GM12891 (cell line): ENCODE measurements at regions not wholly inside any gene's neighbourhood (a gene's known extent, or its start where the extent isn't known, plus 50 kb on each side); places are given as distances from the start of the nearest gene placed in this dataset.
"Not testable (repeated sequence)": the region's sequence is repeated elsewhere in the genome, so short reads cannot be mapped to it uniquely, and the experiment has no call there.

Experiments
- DNase-seq: peaks from one replicate; pipeline ENCODE4 v3.0.0; 2011; ENCODE audit warnings: low spot score; ENCODE audit not compliant: insufficient read length
- FAIRE-seq: peaks from 2 replicates; lab custom pipeline; 2011; peaks lifted over from hg19 to GRCh38; lab: Jason Lieb, UNC
- PAX5 ChIP-seq: IDR thresholded peaks from 2 replicates; pipeline ENCODE4 v1.6.1; 2011; ENCODE audit warnings: low read length, moderate library complexity, mild to moderate bottlenecking; ENCODE audit not compliant: insufficient read depth, severe bottlenecking
- POLR2A ChIP-seq: IDR thresholded peaks from 2 replicates; pipeline ENCODE4 v1.6.1; 2011; ENCODE audit warnings: low read depth, low read length, control low read depth
- POLR2AphosphoS5 ChIP-seq: IDR thresholded peaks from 2 replicates; pipeline ENCODE4 v1.6.1; 2011; ENCODE audit warnings: low read depth, low read length, control low read depth
- POU2F2 ChIP-seq: IDR thresholded peaks from 2 replicates; pipeline ENCODE4 v1.6.1; 2011; ENCODE audit warnings: low read depth, mild to moderate bottlenecking, control low read depth, low read length, moderate library complexity
- SPI1 ChIP-seq: IDR thresholded peaks from 2 replicates; pipeline ENCODE4 v1.6.1; 2011; ENCODE audit warnings: low read depth, low read length, control low read depth
- TAF1 ChIP-seq: IDR thresholded peaks from 2 replicates; pipeline ENCODE4 v1.6.1; 2011; ENCODE audit warnings: low read depth, low read length, control low read depth

DNA sequence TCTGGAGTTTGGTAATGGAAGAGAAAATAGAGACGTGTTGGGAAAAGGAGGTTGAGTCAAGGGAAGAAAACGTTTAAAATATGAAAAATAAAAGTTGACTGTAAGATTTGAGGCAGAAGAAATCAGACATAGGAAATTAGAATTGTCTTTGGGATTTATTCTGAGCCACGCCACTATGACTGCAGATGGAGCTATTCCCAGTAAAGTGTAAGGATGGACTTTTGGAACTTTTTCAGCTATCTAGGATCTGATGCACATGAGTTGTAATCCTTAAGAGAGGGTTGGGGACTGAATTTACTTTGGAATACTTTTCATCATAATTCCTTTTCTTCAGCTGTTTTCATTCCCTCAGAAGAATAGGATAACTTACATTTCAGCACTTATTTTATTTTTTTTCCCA is 336.7 kb downstream of the FAM170A start:
- DNase-seq (no peak), FAIRE-seq (no peak)
- no peak for TF ChIP-seq PAX5
- no peak for TF ChIP-seq POLR2A
- TF ChIP-seq TAF1, result no peak
- no peak for TF ChIP-seq SPI1
- no peak for TF ChIP-seq POLR2AphosphoS5
- TF ChIP-seq POU2F2, result no peak

- no peak for TF ChIP-seq SPI1
- no peak for TF ChIP-seq POLR2A
- TF ChIP-seq PAX5, result no peak
- TF ChIP-seq TAF1, result no peak
- FAIRE-seq (no peak), DNase-seq (no peak)
Observed at GRCh38 chr5:119968690-119969089, 339.3 kb downstream of the FAM170A start.

- FAIRE-seq, DNase-seq: not testable (repeated sequence)
Observed at GRCh38 chr5:119987077-119987476, 357.7 kb downstream of the FAM170A start.

GRCh38 chr5:119991625-119992024 is 362.3 kb downstream of the FAM170A start:
- TF ChIP-seq POLR2AphosphoS5 (no peak), POLR2A (no peak), TAF1 (no peak)
- no peak for FAIRE-seq
- DNase-seq, result no peak

DNA sequence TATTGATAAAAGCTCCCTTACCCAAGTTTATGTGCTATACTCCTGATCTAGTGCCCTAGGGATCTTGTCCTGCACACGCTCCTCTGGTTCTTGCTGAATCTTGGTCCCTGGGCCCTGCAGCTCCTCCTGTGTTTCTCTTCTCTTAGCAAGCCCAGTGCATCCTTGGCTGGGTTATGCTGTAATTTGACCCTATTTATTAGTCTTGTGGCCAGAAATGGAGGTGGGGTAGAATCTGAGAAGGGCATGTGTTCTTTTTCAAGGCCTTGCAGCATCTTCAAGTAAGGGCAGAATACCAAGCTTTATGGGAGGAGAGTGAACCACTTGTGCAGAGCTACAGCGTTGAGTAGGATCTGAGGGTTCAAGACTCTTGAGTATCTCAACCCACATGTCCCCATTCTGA is 366.8 kb downstream of the FAM170A start:
- DNase-seq, result no peak

GRCh38 chr5:120007598-120007997 is 378.2 kb downstream of the FAM170A start:
- no peak for FAIRE-seq
- DNase-seq, result no peak
- TF ChIP-seq PAX5, result no peak
- no peak for TF ChIP-seq TAF1
- TF ChIP-seq SPI1, result no peak
- TF ChIP-seq POU2F2, result no peak
- no peak for TF ChIP-seq POLR2A
- no peak for TF ChIP-seq POLR2AphosphoS5

More for the DNA sequence above, 366.8 kb downstream of the FAM170A start:
- TF ChIP-seq POU2F2, result no peak
- TF ChIP-seq PAX5, result no peak
- no peak for TF ChIP-seq SPI1
- TF ChIP-seq POLR2A, result no peak
- no peak for FAIRE-seq

- no peak for TF ChIP-seq POLR2AphosphoS5
- no peak for TF ChIP-seq POU2F2
- no peak for TF ChIP-seq PAX5
- no peak for TF ChIP-seq TAF1
- no peak for TF ChIP-seq SPI1
- no peak for TF ChIP-seq POLR2A
- DNase-seq (no peak), FAIRE-seq (no peak)
Observed at GRCh38 chr5:120012431-120012830, 383.1 kb downstream of the FAM170A start.

DNA sequence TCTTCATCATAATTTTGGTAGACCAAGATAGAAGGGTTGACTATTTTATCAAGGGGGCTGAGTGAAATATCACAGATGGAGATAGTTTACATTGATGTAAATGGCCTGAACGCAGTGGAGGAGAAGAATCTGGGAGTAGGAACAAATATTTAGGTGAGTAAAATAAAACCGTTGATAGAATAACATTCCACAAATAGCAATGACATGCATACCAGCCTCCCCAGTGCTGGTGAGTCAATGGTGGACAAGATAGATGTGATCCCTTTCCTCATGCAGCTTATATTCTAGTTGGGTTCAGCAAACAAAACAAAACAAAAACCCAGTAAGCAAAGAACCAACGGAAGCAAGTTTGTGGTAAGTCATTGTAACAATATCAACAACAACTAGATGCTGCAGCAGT is 385.2 kb downstream of the FAM170A start:
- DNase-seq, result no peak

GRCh38 chr5:120016717-120017382 is 387.5 kb downstream of the FAM170A start:
- FAIRE-seq, result no peak
- no peak for TF ChIP-seq TAF1
- TF ChIP-seq SPI1, result no peak
- TF ChIP-seq POLR2AphosphoS5, result no peak
- no peak for TF ChIP-seq POLR2A
- no peak for TF ChIP-seq POU2F2
- no peak for TF ChIP-seq PAX5
- no peak for DNase-seq

More for the DNA sequence above, 385.2 kb downstream of the FAM170A start:
- TF ChIP-seq SPI1, result no peak
- no peak for TF ChIP-seq TAF1
- no peak for TF ChIP-seq PAX5
- TF ChIP-seq POU2F2, result no peak
- no peak for TF ChIP-seq POLR2A
- no peak for TF ChIP-seq POLR2AphosphoS5
- no peak for FAIRE-seq

GRCh38 chr5:120017513-120017912 is 388.2 kb downstream of the FAM170A start:
- FAIRE-seq (no peak), DNase-seq (no peak)
- TF ChIP-seq POU2F2, result no peak
- no peak for TF ChIP-seq POLR2AphosphoS5
- TF ChIP-seq SPI1, result no peak
- no peak for TF ChIP-seq TAF1
- TF ChIP-seq POLR2A, result no peak
- no peak for TF ChIP-seq PAX5

GRCh38 chr5:120035181-120035580 is 405.8 kb downstream of the FAM170A start:
- FAIRE-seq, result no peak

More at GRCh38 chr5:120035181-120035580, 405.8 kb downstream of the FAM170A start:
- no peak for TF ChIP-seq SPI1
- no peak for TF ChIP-seq TAF1
- TF ChIP-seq POLR2A, result no peak
- no peak for TF ChIP-seq POU2F2
- no peak for TF ChIP-seq PAX5
- no peak for TF ChIP-seq POLR2AphosphoS5
- DNase-seq, result no peak
